ENCODE measurements at regions not wholly inside any gene's neighbourhood (a gene's known extent, or its start where the extent isn't known, plus 50 kb on each side); places are given as distances from the start of the nearest gene placed in this dataset.

GRCh38 chr12:68451261-68452077, 119.3 kb upstream of the MDM1 start:
- no peak overlapping the region for H3K27ac ChIP-seq
- POLR2A ChIA-PET (ENCODE audit: low non-redundant PET), result no interaction called here
- TF ChIP-seq, protein P1, sequence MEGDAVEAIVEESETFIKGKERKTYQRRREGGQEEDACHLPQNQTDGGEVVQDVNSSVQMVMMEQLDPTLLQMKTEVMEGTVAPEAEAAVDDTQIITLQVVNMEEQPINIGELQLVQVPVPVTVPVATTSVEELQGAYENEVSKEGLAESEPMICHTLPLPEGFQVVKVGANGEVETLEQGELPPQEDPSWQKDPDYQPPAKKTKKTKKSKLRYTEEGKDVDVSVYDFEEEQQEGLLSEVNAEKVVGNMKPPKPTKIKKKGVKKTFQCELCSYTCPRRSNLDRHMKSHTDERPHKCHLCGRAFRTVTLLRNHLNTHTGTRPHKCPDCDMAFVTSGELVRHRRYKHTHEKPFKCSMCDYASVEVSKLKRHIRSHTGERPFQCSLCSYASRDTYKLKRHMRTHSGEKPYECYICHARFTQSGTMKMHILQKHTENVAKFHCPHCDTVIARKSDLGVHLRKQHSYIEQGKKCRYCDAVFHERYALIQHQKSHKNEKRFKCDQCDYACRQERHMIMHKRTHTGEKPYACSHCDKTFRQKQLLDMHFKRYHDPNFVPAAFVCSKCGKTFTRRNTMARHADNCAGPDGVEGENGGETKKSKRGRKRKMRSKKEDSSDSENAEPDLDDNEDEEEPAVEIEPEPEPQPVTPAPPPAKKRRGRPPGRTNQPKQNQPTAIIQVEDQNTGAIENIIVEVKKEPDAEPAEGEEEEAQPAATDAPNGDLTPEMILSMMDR (conservative IDR thresholded peaks at IDR 0.05; ENCODE audit: low read depth), result no peak
- no peak for DNase-seq (ENCODE audit: low spot score)
- CTCF ChIA-PET, result no interaction called here

DNA sequence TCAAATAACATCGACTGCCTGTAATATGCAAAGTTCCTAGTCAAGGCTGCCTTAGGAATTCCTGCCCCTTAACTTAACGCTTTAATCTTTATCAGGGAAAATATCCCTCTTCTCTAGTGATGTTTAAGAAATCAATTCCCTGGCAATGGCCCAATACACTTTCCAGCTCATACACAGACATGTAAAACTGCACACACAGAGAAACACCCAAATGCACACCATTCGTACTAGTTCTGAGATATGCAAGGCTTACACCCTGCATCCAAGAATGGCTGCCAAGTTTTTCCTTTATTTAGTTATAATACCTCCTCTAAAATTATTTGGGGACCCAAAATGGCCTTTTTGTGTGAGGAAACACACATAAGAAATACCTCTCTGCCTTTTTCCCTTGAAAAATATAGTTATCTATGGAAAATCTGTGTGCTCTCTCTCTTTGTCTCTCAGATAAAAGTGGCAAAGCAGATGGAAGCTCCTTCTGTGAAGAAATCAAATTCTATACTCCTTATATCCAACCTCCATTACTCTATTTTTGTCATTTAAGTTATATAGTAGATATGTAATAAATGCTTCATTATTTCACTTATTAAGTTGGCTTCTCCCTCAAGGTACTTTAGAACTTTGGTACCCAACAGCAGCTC, 120.0 kb upstream of the MDM1 start:
- ChIA-PET POLR2A (ENCODE audit: low non-redundant PET) (no interaction called here), CTCF (no interaction called here)
- DNase-seq (ENCODE audit: low spot score), result no peak
- H3K27ac ChIP-seq, result no peak overlapping the region
- TF ChIP-seq, protein P1 (conservative IDR thresholded peaks at IDR 0.05; ENCODE audit: low read depth), result no peak

- H3K27ac ChIP-seq, result no peak overlapping the region
- DNase-seq (ENCODE audit: low spot score), result no peak
- POLR2A ChIA-PET (ENCODE audit: low non-redundant PET), result no interaction called here
- CTCF ChIA-PET, result no interaction called here
- TF ChIP-seq, protein P1 (conservative IDR thresholded peaks at IDR 0.05; ENCODE audit: low read depth), result no peak
Observed at GRCh38 chr12:68453278-68453677, 121.1 kb upstream of the MDM1 start.

DNA sequence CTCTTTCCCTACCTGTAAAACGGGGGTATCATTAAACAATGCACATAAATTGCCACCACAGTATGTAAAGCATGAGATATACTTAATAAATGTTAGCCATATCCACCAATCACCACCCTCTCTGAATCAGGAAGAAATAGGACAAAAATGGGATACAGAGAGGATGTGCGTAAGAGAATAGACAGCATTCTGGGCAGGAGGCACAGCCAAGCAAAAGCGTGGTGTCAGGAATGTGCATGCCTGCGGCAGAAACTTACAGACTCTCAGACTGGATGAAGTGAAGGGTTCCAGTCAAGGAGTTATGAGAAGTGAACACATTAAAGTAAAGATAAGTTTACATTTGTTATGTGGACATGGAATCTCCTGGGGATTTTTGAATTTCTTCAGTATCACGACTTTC, 121.7 kb upstream of the MDM1 start:
- no peak overlapping the region for H3K27ac ChIP-seq
- POLR2A ChIA-PET (ENCODE audit: low non-redundant PET), result no interaction called here
- TF ChIP-seq, protein P1 (conservative IDR thresholded peaks at IDR 0.05; ENCODE audit: low read depth), result no peak
- no peak for DNase-seq (ENCODE audit: low spot score)
- CTCF ChIA-PET, result no interaction called here

- DNase-seq (ENCODE audit: low spot score), result no peak
- TF ChIP-seq, protein P1 (conservative IDR thresholded peaks at IDR 0.05; ENCODE audit: low read depth), result no peak
- POLR2A ChIA-PET (ENCODE audit: low non-redundant PET), result no interaction called here
- CTCF ChIA-PET, result no interaction called here
- no peak overlapping the region for H3K27ac ChIP-seq
Observed at GRCh38 chr12:68454892-68455291, 122.7 kb upstream of the MDM1 start.

- DNase-seq (ENCODE audit: low spot score), result no peak
- POLR2A ChIA-PET (ENCODE audit: low non-redundant PET), result no interaction called here
- TF ChIP-seq, protein P1 (conservative IDR thresholded peaks at IDR 0.05; ENCODE audit: low read depth), result no peak
- CTCF ChIA-PET, result interaction anchor here (0.6 kb wide), 1 partner anchor 407 kb away, joined by 3 read pairs; no protein-coding TSS in a partner anchor
- no peak overlapping the region for H3K27ac ChIP-seq
Observed at GRCh38 chr12:68455691-68456345, 123.7 kb upstream of the MDM1 start.

All from RWPE1 (cell line).